GM18517 (cell line): ENCODE measurements at regions not wholly inside any gene's neighbourhood (a gene's known extent, or its start where the extent isn't known, plus 50 kb on each side); places are given as distances from the start of the nearest gene placed in this dataset.
"Not testable (repeated sequence)": the region's sequence is repeated elsewhere in the genome, so short reads cannot be mapped to it uniquely, and the experiment has no call there.

Source experiments
- ATAC-seq: cut with Tn5 transposase; IDR thresholded peaks from one replicate; pipeline ENCODE4 v1.9.1; 2021; ENCODE audit warnings: mild to moderate bottlenecking, moderate library complexity; ENCODE audit not compliant: unreplicated experiment

- not testable (repeated sequence) for ATAC-seq
These were observed 109.8 kb downstream of the RNASET2 start for GRCh38 chr6:166846446-166847142.

GRCh38 chr6:166842607-166843006 is 113.7 kb downstream of the RNASET2 start:
- no peak for ATAC-seq

GRCh38 chr6:166841216-166841615 is 115.1 kb downstream of the RNASET2 start:
- no peak for ATAC-seq

- ATAC-seq, result no peak
These were observed 116.8 kb downstream of the RNASET2 start for GRCh38 chr6:166839569-166839968.

GRCh38 chr6:166838987-166839386 is 117.4 kb downstream of the RNASET2 start:
- no peak for ATAC-seq

GRCh38 chr6:166836785-166837718 is 119.3 kb downstream of the RNASET2 start:
- no peak for ATAC-seq

GRCh38 chr6:166834049-166834448 is 122.3 kb downstream of the RNASET2 start:
- ATAC-seq, result no peak

- ATAC-seq, result no peak
These were observed 125.4 kb downstream of the RNASET2 start for GRCh38 chr6:166830891-166831363.

GRCh38 chr6:166830185-166830890 is 126.0 kb downstream of the RNASET2 start:
- ATAC-seq, result peak; percentile 96

GRCh38 chr6:166826264-166826663 is 130.1 kb downstream of the RNASET2 start:
- no peak for ATAC-seq

- no peak for ATAC-seq
These were observed 130.7 kb downstream of the RNASET2 start for GRCh38 chr6:166825553-166826145.

GRCh38 chr6:166824880-166825250 is 131.5 kb downstream of the RNASET2 start:
- ATAC-seq, result no peak

GRCh38 chr6:166824146-166824879 is 132.0 kb downstream of the RNASET2 start:
- ATAC-seq, result no peak

- no peak for ATAC-seq
These were observed 133.7 kb downstream of the RNASET2 start for GRCh38 chr6:166822609-166823008.

- ATAC-seq, result no peak
These were observed 135.9 kb downstream of the RNASET2 start for GRCh38 chr6:166820483-166820882.

GRCh38 chr6:166820070-166820469 is 136.3 kb downstream of the RNASET2 start:
- ATAC-seq, result no peak

GRCh38 chr6:166815629-166816028 is 140.7 kb downstream of the RNASET2 start:
- ATAC-seq, result no peak

- ATAC-seq, result no peak
These were observed 142.0 kb downstream of the RNASET2 start for GRCh38 chr6:166814390-166814789.

GRCh38 chr6:166813461-166813860 is 142.9 kb downstream of the RNASET2 start:
- ATAC-seq, result no peak

- ATAC-seq, result no peak
These were observed 145.5 kb downstream of the RNASET2 start for GRCh38 chr6:166810864-166811263.
